ENCODE measurements at regions not wholly inside any gene's neighbourhood (a gene's known extent, or its start where the extent isn't known, plus 50 kb on each side); places are given as distances from the start of the nearest gene placed in this dataset.

- TF ChIP-seq FOXJ3 (CRISPR knock-in tag; IDR thresholded peaks at IDR 0.05): no peak
- no peak for TF ChIP-seq SIN3A (IDR thresholded peaks at IDR 0.05; ENCODE audit: borderline replicate concordance, low read depth, low read length)
- TF ChIP-seq MAX (IDR thresholded peaks at IDR 0.05; ENCODE audit: low read depth): no peak
- no peak for TF ChIP-seq NRF1 (IDR thresholded peaks at IDR 0.05; ENCODE audit: low read depth, low read length)
- TF ChIP-seq, protein P1, sequence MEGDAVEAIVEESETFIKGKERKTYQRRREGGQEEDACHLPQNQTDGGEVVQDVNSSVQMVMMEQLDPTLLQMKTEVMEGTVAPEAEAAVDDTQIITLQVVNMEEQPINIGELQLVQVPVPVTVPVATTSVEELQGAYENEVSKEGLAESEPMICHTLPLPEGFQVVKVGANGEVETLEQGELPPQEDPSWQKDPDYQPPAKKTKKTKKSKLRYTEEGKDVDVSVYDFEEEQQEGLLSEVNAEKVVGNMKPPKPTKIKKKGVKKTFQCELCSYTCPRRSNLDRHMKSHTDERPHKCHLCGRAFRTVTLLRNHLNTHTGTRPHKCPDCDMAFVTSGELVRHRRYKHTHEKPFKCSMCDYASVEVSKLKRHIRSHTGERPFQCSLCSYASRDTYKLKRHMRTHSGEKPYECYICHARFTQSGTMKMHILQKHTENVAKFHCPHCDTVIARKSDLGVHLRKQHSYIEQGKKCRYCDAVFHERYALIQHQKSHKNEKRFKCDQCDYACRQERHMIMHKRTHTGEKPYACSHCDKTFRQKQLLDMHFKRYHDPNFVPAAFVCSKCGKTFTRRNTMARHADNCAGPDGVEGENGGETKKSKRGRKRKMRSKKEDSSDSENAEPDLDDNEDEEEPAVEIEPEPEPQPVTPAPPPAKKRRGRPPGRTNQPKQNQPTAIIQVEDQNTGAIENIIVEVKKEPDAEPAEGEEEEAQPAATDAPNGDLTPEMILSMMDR (IDR thresholded peaks at IDR 0.05): no peak
- no peak for TF ChIP-seq TEAD4 (IDR thresholded peaks at IDR 0.05; ENCODE audit: borderline replicate concordance, insufficient read depth)
- TF ChIP-seq USF1 (IDR thresholded peaks at IDR 0.05; ENCODE audit: borderline replicate concordance, low read depth): no peak
- TF ChIP-seq RFX5 (IDR thresholded peaks at IDR 0.05; ENCODE audit: low read length): no peak
- no peak for TF ChIP-seq SMC3 (IDR thresholded peaks at IDR 0.05; ENCODE audit: low read depth, low read length)
- TF ChIP-seq MXI1 (IDR thresholded peaks at IDR 0.05; ENCODE audit: low read depth, low read length): no peak
- no peak for TF ChIP-seq REST (IDR thresholded peaks at IDR 0.05; ENCODE audit: low read depth, low read length)
- no peak for TF ChIP-seq NFIC (IDR thresholded peaks at IDR 0.05; ENCODE audit: borderline replicate concordance)
- TF ChIP-seq RCOR1 (IDR thresholded peaks at IDR 0.05; ENCODE audit: low read length): no peak
- TF ChIP-seq EZH2phosphoT487 (IDR thresholded peaks at IDR 0.05; ENCODE audit: borderline replicate concordance, low read depth): no peak
These were observed 243.0 kb upstream of the DIO3 start for GRCh38 chr14:101318271-101318670.

Data from SK-N-SH (cell line).